Tibial artery (tissue), 4 donors: ENCODE measurements at regions not wholly inside any gene's neighbourhood (a gene's known extent, or its start where the extent isn't known, plus 50 kb on each side); places are given as distances from the start of the nearest gene placed in this dataset.

ENCODE experiments used
- DNase-seq, 2 donors: peaks; one replicate each; pipeline ENCODE4 v3.0.0-alpha.2; 2019
- H3K27ac ChIP-seq, 2 donors: fragments of 200-600 bp; sonication (generic) in 1 of 2; 1 replicate in 1 of 2; 2 replicates in 1 of 2; pipeline ENCODE4 v1.5.1; 2018 to 2019; ENCODE audit warnings: mild to moderate bottlenecking in 1 of 2
- H3K27me3 ChIP-seq, 2 donors: fragments of 200-600 bp; sonication (generic) in 1 of 2; one replicate each; pipeline versions ENCODE4 v1.5.1 to v1.6.0; 2016 to 2019
- H3K36me3 ChIP-seq, 3 donors: fragments of 200-600 bp; sonication (generic) in 2 of 3; one replicate each; pipeline ENCODE4 v1.5.1; 2016 to 2019; ENCODE audit warnings: mild to moderate bottlenecking in 2 of 3
- H3K4me1 ChIP-seq, 4 donors: fragments of 200-600 bp; sonication (generic) in 2 of 4; 1 replicate in 3 of 4; 2 replicates in 1 of 4; pipeline ENCODE4 v1.5.1; 2016 to 2019
- H3K4me3 ChIP-seq, 2 donors: fragments of 200-600 bp; sonication (generic) in 1 of 2; 1 replicate in 1 of 2; 2 replicates in 1 of 2; pipeline ENCODE4 v1.5.1; 2018 to 2019; ENCODE audit warnings: mild to moderate bottlenecking in 2 of 2
- H3K9me3 ChIP-seq, 3 donors: fragments of 200-600 bp; sonication (generic) in 1 of 3; one replicate each; pipeline ENCODE4 v1.5.1; 2016 to 2019
- intact Hi-C: fragments of 100-400 bp; cut with DNase I; formaldehyde crosslinking; loops from one replicate; pipeline ENCODE4 v1.15.0; 2023; ENCODE audit warnings: low total_unique reads
- TF ChIP-seq, protein P1 (sequence below), 2 experiments: fragments of 200-600 bp in 1 of 2; fragments of 450-650 bp in 1 of 2; IDR thresholded peaks; one replicate each; pipeline ENCODE4 v1.5.1; 2017 to 2019; ENCODE audit warnings: antibody characterized with exemption in 2 of 2, mild to moderate bottlenecking in 1 of 2, moderate library complexity in 1 of 2

GRCh38 chr18:34092796-34093195 lies 131.9 kb downstream of the NOL4 start:
- TF ChIP-seq, protein P1, sequence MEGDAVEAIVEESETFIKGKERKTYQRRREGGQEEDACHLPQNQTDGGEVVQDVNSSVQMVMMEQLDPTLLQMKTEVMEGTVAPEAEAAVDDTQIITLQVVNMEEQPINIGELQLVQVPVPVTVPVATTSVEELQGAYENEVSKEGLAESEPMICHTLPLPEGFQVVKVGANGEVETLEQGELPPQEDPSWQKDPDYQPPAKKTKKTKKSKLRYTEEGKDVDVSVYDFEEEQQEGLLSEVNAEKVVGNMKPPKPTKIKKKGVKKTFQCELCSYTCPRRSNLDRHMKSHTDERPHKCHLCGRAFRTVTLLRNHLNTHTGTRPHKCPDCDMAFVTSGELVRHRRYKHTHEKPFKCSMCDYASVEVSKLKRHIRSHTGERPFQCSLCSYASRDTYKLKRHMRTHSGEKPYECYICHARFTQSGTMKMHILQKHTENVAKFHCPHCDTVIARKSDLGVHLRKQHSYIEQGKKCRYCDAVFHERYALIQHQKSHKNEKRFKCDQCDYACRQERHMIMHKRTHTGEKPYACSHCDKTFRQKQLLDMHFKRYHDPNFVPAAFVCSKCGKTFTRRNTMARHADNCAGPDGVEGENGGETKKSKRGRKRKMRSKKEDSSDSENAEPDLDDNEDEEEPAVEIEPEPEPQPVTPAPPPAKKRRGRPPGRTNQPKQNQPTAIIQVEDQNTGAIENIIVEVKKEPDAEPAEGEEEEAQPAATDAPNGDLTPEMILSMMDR (IDR thresholded peaks at IDR 0.05): no peak
- peaks cover 0 to 5% (median 0%) of the 10 kb centered on the region in 4 donors for H3K4me1 ChIP-seq
- H3K27ac ChIP-seq: no peak overlapping the region
- DNase-seq: no peak
- H3K9me3 ChIP-seq: no peaks in the 10 kb centered on the region
- H3K27me3 ChIP-seq: no peaks in the 10 kb centered on the region
- intact Hi-C loops: no loop called here
- H3K36me3 ChIP-seq: no peaks in the 10 kb centered on the region
- no peak overlapping the region for H3K4me3 ChIP-seq

- intact Hi-C loops: no loop called here
- Histone ChIP-seq H3K36me3 (no peaks in the 10 kb centered on the region), H3K27me3 (no peaks in the 10 kb centered on the region), H3K4me3 (no peak overlapping the region), H3K27ac (no peak overlapping the region), H3K9me3 (no peaks in the 10 kb centered on the region), H3K4me1 (no peaks in the 10 kb centered on the region)
- DNase-seq: no peak
- TF ChIP-seq, protein P1 (IDR thresholded peaks at IDR 0.05): no peak
Measured at GRCh38 chr18:34086370-34086769, 138.3 kb downstream of the NOL4 start.

- no peaks in the 10 kb centered on the region for H3K36me3 ChIP-seq
- H3K9me3 ChIP-seq: no peaks in the 10 kb centered on the region
- no peaks in the 10 kb centered on the region for H3K27me3 ChIP-seq
- H3K4me1 ChIP-seq: no peaks in the 10 kb centered on the region
- no peak overlapping the region for H3K4me3 ChIP-seq
- intact Hi-C loops: no loop called here
- H3K27ac ChIP-seq: no peak overlapping the region
- TF ChIP-seq, protein P1 (IDR thresholded peaks at IDR 0.05): no peak
- DNase-seq: no peak
Measured at GRCh38 chr18:34085140-34085739, 139.5 kb downstream of the NOL4 start.

- intact Hi-C loops: no loop called here
- H3K27ac ChIP-seq: no peak overlapping the region
- TF ChIP-seq, protein P1 (IDR thresholded peaks at IDR 0.05): no peak
Measured at GRCh38 chr18:34084635-34085034, 140.1 kb downstream of the NOL4 start.

GRCh38 chr18:34083910-34084535 lies 140.7 kb downstream of the NOL4 start:
- Histone ChIP-seq H3K27me3 (no peaks in the 10 kb centered on the region), H3K4me3 (no peak overlapping the region), H3K36me3 (no peaks in the 10 kb centered on the region), H3K9me3 (no peaks in the 10 kb centered on the region), H3K27ac (no peak overlapping the region), H3K4me1 (no peaks in the 10 kb centered on the region)
- TF ChIP-seq, protein P1 (IDR thresholded peaks at IDR 0.05): no peak
- intact Hi-C loops: no loop called here
- no peak for DNase-seq

More at GRCh38 chr18:34084635-34085034, 140.1 kb downstream of the NOL4 start:
- Histone ChIP-seq H3K4me3 (no peak overlapping the region), H3K4me1 (no peaks in the 10 kb centered on the region), H3K27me3 (no peaks in the 10 kb centered on the region), H3K36me3 (no peaks in the 10 kb centered on the region), H3K9me3 (no peaks in the 10 kb centered on the region)
- DNase-seq: no peak
